ENCODE measurements at regions not wholly inside any gene's neighbourhood (a gene's known extent, or its start where the extent isn't known, plus 50 kb on each side); places are given as distances from the start of the nearest gene placed in this dataset.

- intact Hi-C loops (cut with micrococcal nuclease; ENCODE audit: unreplicated experiment): no loop called here
- H3K27ac ChIP-seq (ENCODE audit: low read length): no peak overlapping the region
- in situ Hi-C loops (cut with HindIII; ENCODE audit: low pct_unique_long_range_greater_than_20kb, low sequenced_read_pairs): no loop called here
- BruUV-seq (replicated peaks): no TSS peak
- no peaks in the 10 kb centered on the region for H3K27me3 ChIP-seq (ENCODE audit: control insufficient read depth, insufficient read depth, low read length)
- POLR2A ChIA-PET: no interaction called here
- H3K4me1 ChIP-seq (ENCODE audit: control insufficient read depth, insufficient read depth, low read length): no peaks in the 10 kb centered on the region
- no peaks in the 10 kb centered on the region for H3K36me3 ChIP-seq (ENCODE audit: control insufficient read depth, insufficient read depth, low read length)
- CTCF ChIA-PET: no interaction called here
- TF ChIP-seq POLR2AphosphoS5 (IDR thresholded peaks at IDR 0.05; ENCODE audit: low read depth, low read length) (no peak), TCF7L2 (IDR thresholded peaks at IDR 0.05; ENCODE audit: low read depth, low read length) (no peak), CTCF (IDR thresholded peaks at IDR 0.05) (no peak), SIN3A (IDR thresholded peaks at IDR 0.05; ENCODE audit: borderline replicate concordance, insufficient read depth, low read depth, low read length) (no peak)
- TF ChIP-seq, protein P1, sequence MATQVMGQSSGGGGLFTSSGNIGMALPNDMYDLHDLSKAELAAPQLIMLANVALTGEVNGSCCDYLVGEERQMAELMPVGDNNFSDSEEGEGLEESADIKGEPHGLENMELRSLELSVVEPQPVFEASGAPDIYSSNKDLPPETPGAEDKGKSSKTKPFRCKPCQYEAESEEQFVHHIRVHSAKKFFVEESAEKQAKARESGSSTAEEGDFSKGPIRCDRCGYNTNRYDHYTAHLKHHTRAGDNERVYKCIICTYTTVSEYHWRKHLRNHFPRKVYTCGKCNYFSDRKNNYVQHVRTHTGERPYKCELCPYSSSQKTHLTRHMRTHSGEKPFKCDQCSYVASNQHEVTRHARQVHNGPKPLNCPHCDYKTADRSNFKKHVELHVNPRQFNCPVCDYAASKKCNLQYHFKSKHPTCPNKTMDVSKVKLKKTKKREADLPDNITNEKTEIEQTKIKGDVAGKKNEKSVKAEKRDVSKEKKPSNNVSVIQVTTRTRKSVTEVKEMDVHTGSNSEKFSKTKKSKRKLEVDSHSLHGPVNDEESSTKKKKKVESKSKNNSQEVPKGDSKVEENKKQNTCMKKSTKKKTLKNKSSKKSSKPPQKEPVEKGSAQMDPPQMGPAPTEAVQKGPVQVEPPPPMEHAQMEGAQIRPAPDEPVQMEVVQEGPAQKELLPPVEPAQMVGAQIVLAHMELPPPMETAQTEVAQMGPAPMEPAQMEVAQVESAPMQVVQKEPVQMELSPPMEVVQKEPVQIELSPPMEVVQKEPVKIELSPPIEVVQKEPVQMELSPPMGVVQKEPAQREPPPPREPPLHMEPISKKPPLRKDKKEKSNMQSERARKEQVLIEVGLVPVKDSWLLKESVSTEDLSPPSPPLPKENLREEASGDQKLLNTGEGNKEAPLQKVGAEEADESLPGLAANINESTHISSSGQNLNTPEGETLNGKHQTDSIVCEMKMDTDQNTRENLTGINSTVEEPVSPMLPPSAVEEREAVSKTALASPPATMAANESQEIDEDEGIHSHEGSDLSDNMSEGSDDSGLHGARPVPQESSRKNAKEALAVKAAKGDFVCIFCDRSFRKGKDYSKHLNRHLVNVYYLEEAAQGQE (IDR thresholded peaks at IDR 0.05; ENCODE audit: insufficient read depth in 1 of 2, low read depth in 2 of 2, low read length in 1 of 2): no peak
- no peaks in the 10 kb centered on the region for H3K9me3 ChIP-seq (ENCODE audit: control insufficient read depth, insufficient read depth, low read depth, low read length)
- DNase-seq (ENCODE audit: low read depth, low spot score) (no peak), ATAC-seq (no peak)
- no peak overlapping the region for H3K4me3 ChIP-seq (ENCODE audit: low read depth in 2 of 2, low read length in 2 of 2)
These were observed 558.0 kb upstream of the KIF2B start for GRCh38 chr17:53264730-53265129.

GRCh38 chr17:53253956-53254597 lies 568.6 kb upstream of the KIF2B start:
- intact Hi-C loops (cut with micrococcal nuclease; ENCODE audit: unreplicated experiment) (no loop called here), in situ Hi-C loops (cut with HindIII; ENCODE audit: low pct_unique_long_range_greater_than_20kb, low sequenced_read_pairs) (no loop called here)
- no peaks in the 10 kb centered on the region for H3K9me3 ChIP-seq (ENCODE audit: control insufficient read depth, insufficient read depth, low read depth, low read length)
- no peaks in the 10 kb centered on the region for H3K4me1 ChIP-seq (ENCODE audit: control insufficient read depth, insufficient read depth, low read length)
- no peak overlapping the region for H3K4me3 ChIP-seq (ENCODE audit: low read depth in 2 of 2, low read length in 2 of 2)
- TF ChIP-seq POLR2AphosphoS5 (IDR thresholded peaks at IDR 0.05; ENCODE audit: low read depth, low read length) (no peak), CTCF (IDR thresholded peaks at IDR 0.05) (no peak), SIN3A (IDR thresholded peaks at IDR 0.05; ENCODE audit: borderline replicate concordance, insufficient read depth, low read depth, low read length) (no peak), TCF7L2 (IDR thresholded peaks at IDR 0.05; ENCODE audit: low read depth, low read length) (no peak)
- TF ChIP-seq, protein P1 (IDR thresholded peaks at IDR 0.05; ENCODE audit: insufficient read depth in 1 of 2, low read depth in 2 of 2, low read length in 1 of 2): no peak
- H3K36me3 ChIP-seq (ENCODE audit: control insufficient read depth, insufficient read depth, low read length): no peaks in the 10 kb centered on the region
- ATAC-seq (no peak), DNase-seq (ENCODE audit: low read depth, low spot score) (no peak)
- CTCF ChIA-PET: no interaction called here
- no peak overlapping the region for H3K27ac ChIP-seq (ENCODE audit: low read length)
- no peaks in the 10 kb centered on the region for H3K27me3 ChIP-seq (ENCODE audit: control insufficient read depth, insufficient read depth, low read length)
- POLR2A ChIA-PET: no interaction called here
- no TSS peak for BruUV-seq (replicated peaks)

Data from Panc1 (cell line).